LNCAP (cell line): ENCODE measurements at regions not wholly inside any gene's neighbourhood (a gene's known extent, or its start where the extent isn't known, plus 50 kb on each side); places are given as distances from the start of the nearest gene placed in this dataset.

Experiments used
- CTCF ChIP-seq: fragments of 450-650 bp; IDR thresholded peaks from 2 replicates; pipeline ENCODE4 v1.5.1; 2017; ENCODE audit warnings: mild to moderate bottlenecking

- TF ChIP-seq CTCF = no peak
Measured at GRCh38 chr2:7878786-7879482, 802.9 kb upstream of the ID2 start.

- no peak for TF ChIP-seq CTCF
Measured at GRCh38 chr2:7879483-7879835, 802.4 kb upstream of the ID2 start.

- TF ChIP-seq CTCF = no peak
Measured at GRCh38 chr2:7880126-7880525, 801.7 kb upstream of the ID2 start.

GRCh38 chr2:7880566-7880965 is 801.3 kb upstream of the ID2 start:
- no peak for TF ChIP-seq CTCF

GRCh38 chr2:7881063-7881462 is 800.8 kb upstream of the ID2 start:
- TF ChIP-seq CTCF = no peak

GRCh38 chr2:7881466-7881865 is 800.4 kb upstream of the ID2 start:
- no peak for TF ChIP-seq CTCF

- no peak for TF ChIP-seq CTCF
Measured at GRCh38 chr2:7882296-7882695, 799.6 kb upstream of the ID2 start.

GRCh38 chr2:7884338-7884737 is 797.5 kb upstream of the ID2 start:
- no peak for TF ChIP-seq CTCF
